ENCODE measurements at regions not wholly inside any gene's neighbourhood (a gene's known extent, or its start where the extent isn't known, plus 50 kb on each side); places are given as distances from the start of the nearest gene placed in this dataset.

DNA sequence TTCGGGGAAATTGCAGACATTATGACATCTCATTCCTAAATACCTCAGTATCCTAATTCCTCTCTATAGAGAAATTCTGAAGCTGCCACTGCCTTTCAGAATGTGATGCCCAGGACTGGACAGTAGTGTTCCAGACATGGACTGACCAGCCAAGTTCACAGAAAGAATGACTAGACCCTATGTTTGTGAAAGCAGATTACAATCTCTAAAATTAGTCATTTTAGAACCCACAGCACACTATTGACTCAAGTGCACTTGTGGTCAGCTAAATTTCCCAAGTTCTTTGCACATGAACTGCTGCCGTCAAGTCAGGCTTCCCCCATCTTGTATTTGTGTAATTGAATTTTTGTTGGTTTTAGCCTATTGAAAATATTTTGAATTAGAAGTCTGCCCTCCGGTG lies 81.0 kb upstream of the ESX1 start:
- TF ChIP-seq PRPF4 (IDR thresholded peaks at IDR 0.05; ENCODE audit: insufficient read depth, low read depth, low read length, poor library complexity, severe bottlenecking) (no peak), JUN (IDR thresholded peaks at IDR 0.05; ENCODE audit: borderline replicate concordance, low read depth, low read length) (no peak), JUN (CRISPR knock-in tag; IDR thresholded peaks at IDR 0.05; ENCODE audit: borderline replicate concordance) (no peak), ELF4 (CRISPR knock-in tag; IDR thresholded peaks at IDR 0.05) (no peak), ZNF224 (CRISPR knock-in tag; IDR thresholded peaks at IDR 0.05) (no peak), SAFB2 (IDR thresholded peaks at IDR 0.05; ENCODE audit: borderline replicate concordance, low read depth, low read length, severe bottlenecking) (no peak), MCM2 (IDR thresholded peaks at IDR 0.05; ENCODE audit: low read depth) (no peak), CBX8 (IDR thresholded peaks at IDR 0.05; ENCODE audit: borderline replicate concordance, extremely low read depth, low read depth, low read length, poor library complexity, severe bottlenecking) (no peak), TRIM24 (IDR thresholded peaks at IDR 0.05) (no peak), POLR2A (conservative IDR thresholded peaks at IDR 0.05) (no peak)
- TF ChIP-seq, protein P1, sequence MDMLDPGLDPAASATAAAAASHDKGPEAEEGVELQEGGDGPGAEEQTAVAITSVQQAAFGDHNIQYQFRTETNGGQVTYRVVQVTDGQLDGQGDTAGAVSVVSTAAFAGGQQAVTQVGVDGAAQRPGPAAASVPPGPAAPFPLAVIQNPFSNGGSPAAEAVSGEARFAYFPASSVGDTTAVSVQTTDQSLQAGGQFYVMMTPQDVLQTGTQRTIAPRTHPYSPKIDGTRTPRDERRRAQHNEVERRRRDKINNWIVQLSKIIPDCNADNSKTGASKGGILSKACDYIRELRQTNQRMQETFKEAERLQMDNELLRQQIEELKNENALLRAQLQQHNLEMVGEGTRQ (CRISPR knock-in tag; IDR thresholded peaks at IDR 0.05), result no peak
- TF ChIP-seq, protein P2, sequence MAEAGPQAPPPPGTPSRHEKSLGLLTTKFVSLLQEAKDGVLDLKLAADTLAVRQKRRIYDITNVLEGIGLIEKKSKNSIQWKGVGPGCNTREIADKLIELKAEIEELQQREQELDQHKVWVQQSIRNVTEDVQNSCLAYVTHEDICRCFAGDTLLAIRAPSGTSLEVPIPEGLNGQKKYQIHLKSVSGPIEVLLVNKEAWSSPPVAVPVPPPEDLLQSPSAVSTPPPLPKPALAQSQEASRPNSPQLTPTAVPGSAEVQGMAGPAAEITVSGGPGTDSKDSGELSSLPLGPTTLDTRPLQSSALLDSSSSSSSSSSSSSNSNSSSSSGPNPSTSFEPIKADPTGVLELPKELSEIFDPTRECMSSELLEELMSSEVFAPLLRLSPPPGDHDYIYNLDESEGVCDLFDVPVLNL (CRISPR knock-in tag; IDR thresholded peaks at IDR 0.05; ENCODE audit: low read depth), result no peak

All from K562 (cell line).